HG03045 (cell line): ENCODE measurements at regions not wholly inside any gene's neighbourhood (a gene's known extent, or its start where the extent isn't known, plus 50 kb on each side); places are given as distances from the start of the nearest gene placed in this dataset.

Experiments used
- ATAC-seq: cut with Tn5 transposase; IDR thresholded peaks from one replicate; pipeline ENCODE4 v1.9.1; 2021; ENCODE audit warnings: mild to moderate bottlenecking, moderate library complexity; ENCODE audit not compliant: unreplicated experiment

DNA sequence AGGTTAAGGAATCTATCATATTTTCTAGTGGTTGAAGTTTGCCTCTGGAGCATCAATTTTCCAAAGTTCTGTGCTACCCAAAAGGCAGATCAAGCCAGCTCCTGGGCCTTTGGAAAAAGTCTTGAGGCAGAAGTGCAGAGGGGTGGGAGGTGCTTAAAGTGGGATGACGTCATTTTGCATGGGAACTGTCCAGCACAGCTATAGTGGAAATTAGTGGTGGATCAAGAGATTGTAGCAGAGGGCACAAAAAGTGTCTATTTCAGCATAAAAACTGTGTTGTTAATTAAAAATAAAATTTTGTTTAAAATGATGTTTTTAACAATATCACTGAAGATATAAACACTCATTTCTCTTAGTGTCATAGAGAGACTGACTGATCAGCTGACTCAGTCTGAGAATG is 221.9 kb downstream of the LRRN1 start:
- no peak for ATAC-seq

DNA sequence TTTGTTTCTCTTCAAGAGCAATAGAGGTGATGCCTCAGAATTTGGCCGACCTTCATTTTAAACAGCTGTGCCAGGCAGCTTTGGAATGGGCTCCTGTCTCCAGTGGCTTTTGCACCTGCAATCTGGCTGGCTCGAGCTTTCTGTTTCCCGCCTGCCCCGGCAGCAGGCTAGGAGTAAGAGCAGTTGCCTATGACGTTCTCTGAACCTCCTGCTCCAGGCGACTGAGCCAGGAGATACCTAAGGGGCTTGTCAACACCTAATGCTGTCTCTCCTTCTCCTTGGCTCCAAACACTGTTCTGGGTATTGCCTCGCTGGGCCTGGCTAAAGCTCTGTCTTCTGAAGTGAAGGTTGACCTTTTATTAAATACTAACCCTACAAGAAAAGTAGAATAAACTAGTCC is 229.9 kb downstream of the LRRN1 start:
- ATAC-seq, result no peak

DNA sequence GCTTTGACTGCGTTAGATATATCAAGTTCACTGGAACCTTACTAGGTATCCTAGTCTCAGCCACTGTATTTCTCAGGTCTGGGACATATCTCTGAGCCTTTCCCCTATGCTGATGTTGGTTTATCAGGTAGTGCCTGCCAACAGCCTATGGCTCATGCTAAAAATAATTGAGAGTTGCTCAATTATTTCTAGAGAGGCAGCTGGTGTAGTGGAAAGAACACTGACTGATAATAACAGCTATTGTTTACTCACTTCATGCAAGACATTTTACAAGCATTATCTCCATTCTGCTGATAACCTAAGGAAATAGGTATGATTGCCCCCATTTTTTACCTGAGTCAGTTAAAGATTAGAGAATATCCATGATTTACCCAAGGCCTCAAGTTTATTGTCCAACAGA is 231.4 kb downstream of the LRRN1 start:
- ATAC-seq, result no peak

DNA sequence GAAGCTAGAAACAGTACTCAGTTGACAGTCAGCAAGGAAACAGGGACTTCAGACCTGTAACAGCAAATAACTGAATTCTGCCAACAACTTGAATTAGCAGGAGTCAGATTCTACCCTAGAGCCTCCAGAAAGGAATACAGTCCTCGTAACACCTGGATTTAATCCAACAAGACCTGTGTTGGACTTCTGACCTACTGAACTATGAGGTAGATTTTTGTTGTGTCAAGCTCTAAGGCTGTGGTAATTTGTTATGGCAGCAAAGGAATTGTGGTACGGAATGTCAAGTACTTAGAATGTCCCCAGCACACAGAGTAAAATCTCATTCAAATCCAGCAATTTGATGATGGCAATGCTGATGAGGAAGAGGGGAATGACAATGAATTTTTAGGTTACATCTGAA is 234.1 kb downstream of the LRRN1 start:
- no peak for ATAC-seq

DNA sequence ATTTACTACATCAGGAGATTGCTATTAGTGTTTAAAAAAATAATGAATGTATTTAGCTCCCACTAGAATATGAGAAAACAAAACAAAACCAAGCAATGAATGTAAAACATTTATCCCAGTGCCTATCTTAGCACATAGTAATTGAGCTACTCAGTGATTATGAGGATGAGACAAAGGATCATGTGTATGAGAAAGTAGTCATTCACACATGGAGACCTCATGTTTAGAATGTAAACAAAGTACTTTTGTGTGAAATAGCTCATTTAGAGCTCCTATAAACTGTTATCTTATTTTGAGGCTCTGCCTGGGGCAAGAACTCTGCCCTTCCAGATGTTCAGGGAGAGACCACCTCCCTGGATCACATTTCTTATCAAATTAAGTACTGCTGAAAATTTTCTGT is 236.8 kb downstream of the LRRN1 start:
- no peak for ATAC-seq

DNA sequence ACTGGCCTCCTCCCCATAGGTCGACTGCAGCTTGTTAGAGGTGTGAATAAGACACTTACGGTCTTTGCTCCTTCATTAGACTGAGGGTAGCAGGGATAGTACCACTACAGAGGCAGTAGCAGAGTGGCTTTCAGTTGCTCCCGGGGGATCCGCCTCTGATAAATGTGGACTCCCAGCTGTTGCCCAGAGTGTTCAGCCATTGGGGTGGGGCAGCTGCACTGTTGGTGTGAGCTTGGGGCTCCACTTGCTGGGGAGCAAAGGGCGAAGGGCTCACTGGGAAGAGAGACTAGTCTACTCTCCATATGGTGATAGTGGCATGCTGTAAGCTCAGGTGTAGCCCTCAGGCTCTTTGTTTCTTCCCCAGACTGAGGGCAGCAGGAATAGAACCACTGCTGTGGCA is 239.1 kb downstream of the LRRN1 start:
- no peak for ATAC-seq

DNA sequence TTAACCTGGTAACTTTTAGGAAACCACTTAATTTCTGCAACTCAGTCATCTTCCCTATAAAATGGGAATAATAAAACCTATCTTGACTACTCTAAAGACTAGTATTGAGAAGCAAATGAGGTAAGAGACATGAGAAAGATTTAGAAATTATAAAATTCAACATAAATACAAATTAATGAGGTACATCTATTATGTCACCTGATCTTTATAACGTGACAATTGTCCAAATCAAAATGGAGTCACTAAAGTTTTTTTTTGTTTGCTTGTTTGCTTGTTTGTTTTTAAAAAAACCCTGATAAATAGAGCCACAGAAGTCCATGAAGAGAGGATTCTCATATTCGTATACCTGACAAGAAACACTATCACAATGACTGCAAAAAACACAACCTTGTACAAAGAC is 242.8 kb downstream of the LRRN1 start:
- no peak for ATAC-seq

DNA sequence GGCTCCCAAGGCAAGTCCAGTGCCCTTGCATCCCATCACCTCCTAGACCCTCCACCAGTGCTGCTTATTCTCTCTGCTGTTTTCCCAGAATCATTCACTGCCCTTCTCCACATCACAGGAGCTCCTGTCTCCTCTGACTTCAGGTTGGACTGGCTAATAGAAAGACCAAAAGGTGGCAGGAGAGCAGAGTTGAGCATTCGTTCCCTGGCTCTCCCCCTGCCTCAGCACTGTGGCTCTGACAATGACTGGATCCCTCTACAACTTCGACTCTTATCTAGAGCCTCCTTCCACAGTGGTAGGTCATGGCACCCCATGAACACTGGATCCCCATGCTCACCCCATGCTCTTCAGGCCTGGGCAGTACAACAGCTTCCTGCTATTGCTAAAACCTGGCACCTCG is 243.6 kb downstream of the LRRN1 start:
- ATAC-seq, result no peak

DNA sequence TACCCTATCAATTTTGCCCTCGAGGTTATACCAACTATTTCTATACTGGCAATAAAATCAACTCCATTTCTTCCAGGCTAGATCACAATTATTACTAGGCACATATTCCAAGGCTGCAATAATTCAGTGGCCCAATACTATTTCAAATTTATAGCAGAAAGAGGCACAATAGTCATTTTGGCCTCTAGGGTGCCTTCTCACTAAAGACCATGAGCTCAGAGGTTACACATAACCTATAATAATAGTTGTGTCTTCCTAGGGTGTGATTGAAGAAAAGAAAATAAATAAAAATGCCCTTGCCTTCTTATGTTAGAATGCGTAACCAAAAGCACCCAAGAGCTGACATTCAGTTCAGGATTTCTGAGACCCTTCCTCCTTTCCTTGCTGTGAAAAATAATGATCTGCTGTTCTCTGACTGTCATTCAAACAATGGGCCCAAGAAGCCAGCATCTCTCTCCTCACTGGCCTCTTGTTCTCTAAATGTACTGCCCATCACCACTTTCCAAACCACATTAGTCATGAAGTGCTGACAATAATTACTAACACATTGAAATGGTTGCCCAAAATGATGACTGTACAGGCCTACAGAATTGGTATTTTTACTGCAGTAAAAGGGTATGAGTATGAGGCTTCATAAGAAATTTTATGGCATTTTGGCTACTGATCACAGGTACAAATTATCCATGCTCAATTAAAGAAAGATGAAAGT is 244.8 kb downstream of the LRRN1 start:
- no peak for ATAC-seq

DNA sequence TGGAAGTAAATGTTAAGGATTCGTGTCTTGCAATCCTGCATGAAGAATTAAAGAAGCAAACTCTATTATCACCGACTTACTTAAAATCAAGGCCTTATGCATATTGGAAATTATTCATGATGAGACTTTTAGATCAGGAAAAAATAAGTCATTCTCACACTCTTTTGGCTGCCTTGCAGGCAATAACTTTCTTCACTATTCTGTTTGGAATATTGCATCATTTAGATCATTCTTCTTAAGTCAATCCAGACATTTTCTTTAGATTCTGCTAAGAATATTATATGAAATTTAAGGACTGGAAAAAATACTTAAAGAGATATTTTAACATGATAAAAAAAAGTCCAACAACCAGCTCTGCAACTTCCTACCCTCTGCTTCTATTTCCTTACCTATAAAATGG is 245.4 kb downstream of the LRRN1 start:
- ATAC-seq, result no peak

DNA sequence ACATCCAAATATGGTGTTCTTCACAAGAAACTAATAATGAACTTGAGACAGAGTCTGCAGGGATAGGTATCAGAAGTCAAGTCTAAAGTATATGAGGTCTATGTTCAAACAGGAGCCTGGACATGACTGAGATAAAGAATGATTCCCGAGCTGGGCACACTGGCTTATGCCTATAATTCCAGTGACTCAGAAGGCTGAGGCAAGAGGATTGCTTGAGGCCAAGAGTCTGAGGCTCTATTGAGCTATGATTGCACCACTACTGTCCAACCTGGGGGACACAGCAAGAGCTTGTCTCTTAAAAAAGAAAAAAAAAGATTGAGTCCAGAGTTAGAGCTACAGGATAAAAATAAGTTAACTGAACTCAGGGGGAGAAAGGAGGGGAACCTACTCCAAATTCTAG is 246.5 kb downstream of the LRRN1 start:
- ATAC-seq, result no peak

DNA sequence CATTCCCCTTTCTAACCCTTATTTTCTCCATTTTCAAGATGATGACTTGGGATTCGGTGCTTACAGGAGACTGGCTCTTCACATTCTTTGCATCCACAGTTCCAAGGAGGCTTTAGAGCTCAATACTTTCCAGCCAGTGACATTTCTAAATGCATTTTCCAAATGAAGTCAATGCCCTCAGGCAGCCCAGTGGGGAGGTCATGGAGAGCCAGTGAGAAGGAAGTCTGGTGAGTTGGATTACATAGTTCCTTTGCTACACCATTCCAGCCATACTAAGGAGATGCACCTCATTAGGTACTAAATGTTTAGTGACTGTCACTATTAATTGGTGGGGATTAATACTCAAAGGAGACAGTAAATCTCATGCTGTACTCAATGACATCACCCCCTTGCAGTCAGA is 248.1 kb downstream of the LRRN1 start:
- no peak for ATAC-seq

DNA sequence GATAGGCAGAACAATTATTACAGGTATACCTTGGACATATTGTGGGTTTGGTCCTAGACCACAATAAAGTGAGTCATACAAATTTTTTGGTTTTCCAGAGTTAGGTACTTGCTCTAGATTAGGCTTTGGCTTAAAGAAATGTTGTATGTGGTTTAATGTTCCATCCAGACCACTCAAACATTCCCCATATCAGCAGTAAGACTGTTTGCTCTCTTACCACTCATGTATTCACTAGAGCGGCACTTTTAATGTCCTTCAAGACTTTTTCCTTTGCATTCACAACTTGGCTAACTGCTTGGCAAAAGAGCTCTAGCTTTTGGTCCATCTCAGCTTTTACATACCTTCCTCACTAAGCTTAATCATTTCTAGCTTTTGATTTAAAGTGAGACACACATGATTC is 250.5 kb upstream of the SETMAR start:
- ATAC-seq, result no peak

DNA sequence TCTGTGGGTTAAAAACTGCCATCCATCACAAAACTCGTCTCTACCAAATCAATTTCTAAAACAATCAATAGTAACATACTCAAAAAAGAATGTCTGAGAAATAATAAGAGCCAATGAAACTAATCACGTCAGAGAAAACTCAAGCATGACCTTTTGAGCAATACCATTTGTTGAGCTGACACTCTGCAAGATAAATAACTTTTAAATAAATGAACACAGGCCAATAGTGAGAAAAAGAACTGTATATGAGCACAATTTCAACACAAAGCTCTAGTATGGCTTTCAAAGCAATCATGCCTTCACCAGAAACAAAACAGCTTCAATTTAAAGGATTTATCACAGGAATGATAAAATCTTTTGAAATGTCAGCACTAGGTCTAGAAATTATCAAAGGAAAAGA is 249.2 kb upstream of the SETMAR start:
- no peak for ATAC-seq

DNA sequence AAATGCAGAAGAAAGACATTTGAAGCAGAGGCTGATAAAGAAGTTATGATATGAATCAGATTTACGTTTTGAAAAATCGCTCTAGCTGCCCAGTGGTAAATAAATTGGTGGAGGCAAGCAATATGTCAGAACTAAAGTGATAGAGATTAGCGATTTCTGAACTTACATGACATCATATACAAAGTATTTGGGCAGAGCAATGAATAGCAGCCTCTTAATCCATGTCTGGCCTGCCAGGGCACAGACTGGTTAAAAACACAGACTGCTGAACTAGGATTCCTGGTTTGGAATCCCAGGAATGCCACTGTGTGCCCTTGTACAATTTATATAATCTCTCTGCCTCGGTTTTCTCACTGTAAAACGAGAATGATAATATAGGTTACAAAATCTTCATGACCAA is 243.1 kb upstream of the SETMAR start:
- no peak for ATAC-seq

DNA sequence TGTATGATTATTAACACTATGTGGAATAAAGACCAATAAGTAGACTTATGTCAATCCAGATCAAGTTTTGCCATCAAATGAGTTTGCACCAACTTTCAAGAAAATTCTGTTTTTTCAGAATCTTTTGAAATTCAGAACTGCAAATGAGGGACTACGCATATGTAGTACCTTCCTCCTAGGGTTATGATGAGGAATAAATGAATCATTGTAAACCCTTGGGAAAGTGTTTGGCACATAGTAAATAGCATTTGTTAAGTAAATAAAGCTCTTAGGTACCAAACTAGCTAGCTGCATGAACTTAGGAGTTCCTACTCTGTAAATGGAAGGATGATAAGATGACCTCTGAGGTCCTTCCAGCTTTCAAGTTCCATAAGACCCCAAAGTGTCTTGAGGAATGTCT is 242.6 kb upstream of the SETMAR start:
- no peak for ATAC-seq

DNA sequence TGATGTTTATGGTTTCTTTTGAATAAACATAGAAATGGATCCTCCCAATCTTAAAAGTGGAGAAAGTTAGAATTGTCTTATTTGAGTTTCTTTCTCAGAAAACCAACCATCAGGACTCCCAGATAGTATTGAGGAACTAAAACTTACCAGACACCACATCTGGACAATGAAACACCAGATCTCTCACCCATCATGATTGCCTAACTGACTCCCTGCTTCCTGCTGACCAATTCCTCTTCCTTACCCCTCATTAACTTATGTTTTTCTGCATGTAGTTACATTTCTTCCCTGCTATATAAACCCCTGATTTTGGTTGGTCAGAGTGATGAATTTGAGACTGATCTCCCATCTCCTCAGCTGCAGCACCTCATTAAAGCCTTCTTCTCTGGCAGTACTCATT is 242.0 kb upstream of the SETMAR start:
- no peak for ATAC-seq

DNA sequence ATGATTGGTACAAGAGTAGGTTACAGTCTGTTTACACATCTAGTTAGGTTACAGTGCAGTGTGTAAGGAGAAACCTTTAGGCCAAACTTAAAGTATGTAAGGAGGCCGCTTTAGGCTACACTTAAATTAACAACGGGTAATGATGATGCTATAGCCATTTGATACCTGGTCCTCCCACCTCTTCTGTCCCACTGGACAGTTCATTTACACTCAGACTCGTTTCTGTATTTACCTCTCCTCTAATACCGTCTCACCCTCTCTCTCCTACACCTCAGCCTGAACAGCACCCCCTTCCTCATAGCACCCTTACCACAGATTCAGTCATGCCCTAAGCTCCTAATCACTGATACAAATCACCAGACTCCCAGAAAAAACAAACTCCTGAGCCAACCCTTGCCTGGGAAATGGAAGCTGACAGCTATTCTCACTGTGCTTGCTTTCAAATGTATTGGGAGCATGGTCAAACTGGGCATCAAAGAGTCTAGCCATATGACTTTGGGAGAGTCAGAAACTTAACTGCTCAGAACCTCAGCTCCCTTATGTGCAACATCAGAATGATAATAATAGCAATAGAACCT is 241.3 kb upstream of the SETMAR start:
- ATAC-seq, result no peak

DNA sequence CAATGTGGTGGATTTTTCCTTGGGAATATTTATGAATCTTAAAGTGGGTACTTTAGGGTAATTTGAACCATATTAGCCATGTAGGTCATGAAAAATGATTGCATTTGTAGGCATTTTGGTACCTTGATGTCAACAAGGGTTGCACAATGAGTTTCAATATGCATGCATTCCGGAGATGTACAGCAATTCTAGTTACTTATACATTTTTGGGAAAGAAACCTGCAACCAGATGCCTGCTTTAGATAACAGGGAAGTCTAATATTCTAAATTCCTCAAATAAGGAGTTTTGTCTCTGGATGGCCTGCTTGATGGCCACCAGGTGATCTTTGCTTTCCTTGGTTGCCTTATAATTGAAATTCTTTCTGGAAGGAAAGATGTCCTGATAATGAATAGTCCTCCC is 240.5 kb upstream of the SETMAR start:
- ATAC-seq, result no peak

DNA sequence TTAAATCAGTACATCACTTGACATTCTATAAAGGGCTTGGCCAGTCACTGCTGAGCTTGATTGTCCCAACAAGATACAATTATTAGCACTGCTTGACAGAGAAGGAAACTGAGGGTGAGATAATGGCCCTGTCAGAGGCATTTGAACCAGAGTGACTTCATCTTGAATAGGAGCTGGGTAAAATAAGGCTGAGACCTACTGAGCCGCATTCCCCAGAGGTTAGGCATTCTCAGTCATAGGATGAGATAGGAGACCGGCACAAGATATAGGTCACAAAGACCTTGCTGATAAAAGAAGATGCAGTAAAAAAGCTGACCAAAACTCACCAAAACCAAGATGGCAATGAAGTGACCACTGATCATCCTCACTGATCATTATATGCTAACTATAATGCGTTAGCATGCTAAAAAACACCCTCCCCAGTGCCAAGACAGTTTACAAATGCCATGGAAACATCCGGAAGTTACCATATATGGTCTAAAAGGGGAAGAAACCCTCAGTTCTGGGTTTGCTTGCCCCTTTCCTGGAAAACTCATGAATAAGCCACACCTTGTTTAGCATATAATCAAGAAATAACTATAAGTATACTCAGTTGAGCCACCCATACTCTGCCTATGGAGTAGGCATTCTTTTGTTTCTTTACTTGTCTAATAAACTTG is 239.1 kb upstream of the SETMAR start:
- no peak for ATAC-seq

DNA sequence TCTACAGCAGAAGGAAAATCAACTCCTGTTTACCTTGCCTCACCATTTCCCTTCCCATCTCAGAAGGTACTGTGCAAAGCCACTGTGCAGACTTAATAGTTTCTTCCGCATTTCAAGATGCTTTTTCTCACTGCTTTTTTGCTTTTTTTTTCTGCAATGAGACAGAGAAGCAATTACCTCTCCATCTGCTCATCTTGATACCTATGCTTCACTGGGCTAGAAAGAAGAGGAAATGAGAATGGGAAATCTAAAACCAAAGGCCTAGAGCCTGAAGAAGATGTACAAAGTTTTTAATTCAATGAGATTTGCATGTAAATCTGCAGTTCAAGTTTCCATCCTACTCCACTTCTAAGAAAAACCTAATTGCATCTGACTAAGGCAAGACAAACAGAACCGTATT is 238.1 kb upstream of the SETMAR start:
- ATAC-seq, result no peak

DNA sequence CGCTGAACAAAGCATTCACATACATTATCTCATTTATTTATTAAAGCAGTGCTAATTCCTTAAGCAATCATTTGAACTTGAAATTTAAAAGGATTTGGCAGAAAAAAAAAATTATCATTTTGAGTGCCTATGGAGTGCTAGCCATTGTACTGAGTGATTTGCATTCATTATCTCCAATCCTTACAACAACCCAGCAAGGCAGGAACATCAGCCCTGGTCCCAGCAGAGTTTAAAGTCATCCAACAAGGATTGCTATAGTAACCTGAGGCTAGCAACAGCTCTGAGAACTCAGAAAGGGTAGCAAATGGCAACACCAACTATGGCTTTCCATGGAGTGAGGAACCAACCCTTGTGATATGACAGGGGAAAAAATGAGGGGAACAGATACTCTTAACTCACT is 237.6 kb upstream of the SETMAR start:
- no peak for ATAC-seq

DNA sequence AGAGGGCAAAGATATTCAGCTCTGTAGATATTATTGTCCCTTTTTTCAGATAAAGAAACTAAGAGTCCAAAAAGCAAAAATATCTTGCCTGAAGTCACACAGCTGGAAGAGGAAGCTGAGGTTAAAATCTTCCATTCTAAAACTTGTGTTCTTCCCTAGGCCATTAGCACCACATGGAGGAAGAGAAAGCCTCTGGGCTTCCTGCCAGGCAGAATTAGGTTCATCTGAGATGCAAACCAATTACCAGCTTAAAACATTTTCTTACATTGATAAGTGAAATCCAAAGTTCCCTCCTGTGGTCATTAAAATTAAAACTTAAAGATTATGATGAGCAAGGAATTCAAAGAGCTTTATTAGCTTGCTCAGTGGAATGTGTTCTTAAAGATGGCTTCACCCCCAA is 235.3 kb upstream of the SETMAR start:
- no peak for ATAC-seq
